Osteocyte (in vitro differentiated cells): ENCODE measurements at regions not wholly inside any gene's neighbourhood (a gene's known extent, or its start where the extent isn't known, plus 50 kb on each side); places are given as distances from the start of the nearest gene placed in this dataset.

Source experiments
- DNase-seq: peaks from one replicate; pipeline ENCODE4 v3.0.0; 2021; ENCODE audit warnings: mixed read lengths; ENCODE audit not compliant: unreplicated experiment; ENCODE audit errors: extremely low spot score
- H3K27ac Mint-ChIP-seq: one replicate; pipeline ENCODE4 v1.8.0; 2021; ENCODE audit warnings: mild to moderate bottlenecking, mixed read lengths; ENCODE audit not compliant: unreplicated experiment
- H3K27me3 Mint-ChIP-seq: one replicate; pipeline ENCODE4 v1.8.0; 2021; ENCODE audit warnings: mixed read lengths; ENCODE audit not compliant: unreplicated experiment
- H3K36me3 Mint-ChIP-seq: one replicate; pipeline ENCODE4 v1.8.0; 2021; ENCODE audit warnings: mixed read lengths; ENCODE audit not compliant: unreplicated experiment
- H3K4me1 Mint-ChIP-seq: one replicate; pipeline ENCODE4 v1.8.0; 2021; ENCODE audit warnings: mixed read lengths; ENCODE audit not compliant: unreplicated experiment
- H3K4me3 Mint-ChIP-seq: one replicate; pipeline ENCODE4 v1.8.0; 2021; ENCODE audit warnings: mild to moderate bottlenecking, moderate library complexity, mixed read lengths; ENCODE audit not compliant: unreplicated experiment
- H3K9me3 Mint-ChIP-seq: one replicate; pipeline ENCODE4 v1.8.0; 2021; ENCODE audit warnings: mixed read lengths; ENCODE audit not compliant: unreplicated experiment
- TF ChIP-seq, protein P1 (sequence below): fragments of 200-600 bp; sonication (generic); IDR thresholded peaks from 2 replicates; pipeline ENCODE4 v1.5.0; 2021; ENCODE audit warnings: antibody characterized with exemption, mild to moderate bottlenecking, moderate library complexity

DNA sequence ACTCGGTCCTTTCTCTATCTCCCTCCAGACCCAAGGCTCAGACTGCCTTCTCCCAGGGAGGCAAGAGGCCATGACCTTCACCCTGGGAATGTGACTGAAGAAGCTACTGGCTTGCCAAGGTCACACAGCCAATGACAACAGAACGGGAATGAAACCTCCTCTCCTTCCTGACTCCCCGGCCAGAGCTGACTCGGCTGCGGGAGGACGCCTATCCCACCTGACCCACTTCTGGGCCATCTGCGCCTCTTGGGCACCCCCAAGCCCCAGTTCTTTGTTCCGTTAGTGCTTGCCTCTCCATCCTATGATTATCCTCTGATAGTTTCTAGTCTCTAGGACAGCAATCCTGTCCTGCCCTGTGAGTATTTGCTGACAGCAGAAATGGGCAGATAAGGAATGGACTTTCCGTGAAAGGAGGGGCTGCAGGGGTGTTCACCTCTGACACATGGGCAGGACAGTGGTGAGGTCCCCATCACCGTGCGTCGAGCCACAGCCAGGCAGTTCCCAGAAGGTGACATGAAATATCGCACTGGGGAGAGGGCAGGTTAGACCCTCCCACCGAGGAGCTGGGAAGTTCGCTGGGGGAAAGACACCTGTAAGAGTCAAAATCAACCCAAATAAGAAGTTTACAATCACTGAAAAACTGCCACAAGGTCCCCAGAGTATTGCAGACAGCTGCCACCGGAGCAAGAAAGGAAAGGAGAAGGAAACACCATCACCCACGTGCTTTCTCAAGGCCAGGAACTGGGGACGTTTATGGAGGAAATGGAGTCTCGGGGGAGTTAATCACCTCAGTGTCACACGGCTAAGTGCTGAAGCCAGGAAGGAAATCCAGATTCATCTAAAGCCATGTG is 63.0 kb downstream of the INSIG1 start:
- TF ChIP-seq, protein P1, sequence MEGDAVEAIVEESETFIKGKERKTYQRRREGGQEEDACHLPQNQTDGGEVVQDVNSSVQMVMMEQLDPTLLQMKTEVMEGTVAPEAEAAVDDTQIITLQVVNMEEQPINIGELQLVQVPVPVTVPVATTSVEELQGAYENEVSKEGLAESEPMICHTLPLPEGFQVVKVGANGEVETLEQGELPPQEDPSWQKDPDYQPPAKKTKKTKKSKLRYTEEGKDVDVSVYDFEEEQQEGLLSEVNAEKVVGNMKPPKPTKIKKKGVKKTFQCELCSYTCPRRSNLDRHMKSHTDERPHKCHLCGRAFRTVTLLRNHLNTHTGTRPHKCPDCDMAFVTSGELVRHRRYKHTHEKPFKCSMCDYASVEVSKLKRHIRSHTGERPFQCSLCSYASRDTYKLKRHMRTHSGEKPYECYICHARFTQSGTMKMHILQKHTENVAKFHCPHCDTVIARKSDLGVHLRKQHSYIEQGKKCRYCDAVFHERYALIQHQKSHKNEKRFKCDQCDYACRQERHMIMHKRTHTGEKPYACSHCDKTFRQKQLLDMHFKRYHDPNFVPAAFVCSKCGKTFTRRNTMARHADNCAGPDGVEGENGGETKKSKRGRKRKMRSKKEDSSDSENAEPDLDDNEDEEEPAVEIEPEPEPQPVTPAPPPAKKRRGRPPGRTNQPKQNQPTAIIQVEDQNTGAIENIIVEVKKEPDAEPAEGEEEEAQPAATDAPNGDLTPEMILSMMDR: no peak
- Mint-ChIP-seq H3K4me3 (no peak overlapping the region), H3K27ac (no peak overlapping the region), H3K27me3 (peaks cover 67% of the 10 kb centered on the region), H3K4me1 (no peaks in the 10 kb centered on the region), H3K9me3 (no peaks in the 10 kb centered on the region), H3K36me3 (no peaks in the 10 kb centered on the region)
- no peak for DNase-seq

DNA sequence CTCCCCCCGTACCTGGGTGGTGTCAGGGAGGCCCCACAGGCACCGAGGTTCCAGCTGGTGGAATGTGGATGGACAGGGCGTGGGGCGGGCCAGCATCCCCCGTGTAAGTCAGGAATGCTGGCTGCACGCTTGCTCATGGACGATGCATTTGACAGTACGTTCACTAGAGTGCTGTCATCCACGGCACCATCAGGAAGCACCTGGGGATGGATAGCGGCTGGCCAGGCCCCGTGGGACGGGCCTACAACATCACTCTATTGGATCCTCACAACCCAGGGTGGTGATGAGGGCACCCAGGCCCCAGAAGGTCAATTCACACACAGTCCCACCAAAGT is 63.6 kb downstream of the INSIG1 start:
- H3K4me3 Mint-ChIP-seq: no peak overlapping the region
- no peak for DNase-seq
- TF ChIP-seq, protein P1: no peak
- no peak overlapping the region for H3K27ac Mint-ChIP-seq
- H3K9me3 Mint-ChIP-seq: no peaks in the 10 kb centered on the region
- H3K27me3 Mint-ChIP-seq: peaks cover 63% of the 10 kb centered on the region
- H3K4me1 Mint-ChIP-seq: no peaks in the 10 kb centered on the region
- H3K36me3 Mint-ChIP-seq: no peaks in the 10 kb centered on the region

DNA sequence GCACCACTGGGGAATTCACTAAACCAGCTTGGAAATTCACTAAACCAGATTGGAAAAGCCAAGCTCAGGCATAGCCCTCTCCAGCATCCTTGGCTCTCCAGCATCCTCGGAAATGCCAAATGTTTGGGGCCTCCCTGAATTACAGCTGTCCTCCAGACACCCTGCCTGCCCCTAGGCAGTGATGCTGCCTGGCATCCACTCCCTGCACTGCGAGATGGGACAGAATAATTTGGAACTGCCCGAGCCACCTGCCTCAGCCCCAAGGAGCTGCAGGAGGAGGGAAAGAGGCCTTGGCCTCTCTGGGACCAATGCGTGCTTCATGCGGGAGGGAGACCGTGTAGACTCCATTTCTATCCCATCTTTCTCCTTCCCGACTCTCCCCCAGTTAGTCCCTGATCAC is 64.3 kb downstream of the INSIG1 start:
- H3K4me3 Mint-ChIP-seq: no peak overlapping the region
- no peak for DNase-seq
- no peaks in the 10 kb centered on the region for H3K9me3 Mint-ChIP-seq
- peaks cover 59% of the 10 kb centered on the region for H3K27me3 Mint-ChIP-seq
- no peak overlapping the region for H3K27ac Mint-ChIP-seq
- TF ChIP-seq, protein P1: no peak
- H3K4me1 Mint-ChIP-seq: no peaks in the 10 kb centered on the region
- no peaks in the 10 kb centered on the region for H3K36me3 Mint-ChIP-seq

DNA sequence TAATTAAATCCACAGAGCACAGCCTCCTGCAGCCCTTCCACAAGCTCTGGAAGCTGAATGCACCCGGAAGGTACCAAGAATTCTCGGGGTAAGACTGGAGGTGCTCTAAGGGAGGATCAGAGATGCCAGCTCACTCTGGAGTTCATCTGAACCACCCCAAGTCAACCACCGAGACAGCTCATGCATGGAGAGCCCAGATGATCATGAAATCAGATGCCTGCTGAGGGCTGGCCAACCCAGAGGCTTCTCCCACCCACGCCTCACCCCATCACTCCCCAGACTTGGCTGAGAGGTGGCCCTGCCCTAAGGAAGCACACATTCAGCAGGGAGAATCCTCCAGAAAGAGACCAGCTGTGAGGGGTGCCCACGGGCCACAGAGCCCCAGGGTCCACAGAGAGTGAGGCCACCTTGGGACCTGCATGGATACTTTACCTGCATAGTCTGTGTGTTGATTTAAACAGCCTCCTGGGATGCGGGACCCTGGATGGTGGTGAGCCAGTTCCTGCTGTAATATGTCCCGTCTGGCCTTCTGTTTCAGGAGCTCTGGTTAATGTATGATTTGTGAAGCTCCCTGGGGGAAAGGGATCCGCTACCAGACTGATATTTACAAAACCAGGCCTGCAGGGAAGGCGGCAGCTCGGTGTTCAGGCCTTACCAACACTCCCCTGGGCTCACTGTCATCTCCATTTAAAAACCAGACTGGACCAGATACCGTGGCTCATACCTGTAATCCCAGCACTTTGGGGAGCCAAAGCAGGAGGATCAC is 64.9 kb downstream of the INSIG1 start:
- Mint-ChIP-seq H3K4me1 (no peaks in the 10 kb centered on the region), H3K27ac (no peak overlapping the region), H3K27me3 (peaks cover 56% of the 10 kb centered on the region), H3K4me3 (no peak overlapping the region), H3K9me3 (no peaks in the 10 kb centered on the region), H3K36me3 (no peaks in the 10 kb centered on the region)
- DNase-seq: no peak
- TF ChIP-seq, protein P1: no peak

DNA sequence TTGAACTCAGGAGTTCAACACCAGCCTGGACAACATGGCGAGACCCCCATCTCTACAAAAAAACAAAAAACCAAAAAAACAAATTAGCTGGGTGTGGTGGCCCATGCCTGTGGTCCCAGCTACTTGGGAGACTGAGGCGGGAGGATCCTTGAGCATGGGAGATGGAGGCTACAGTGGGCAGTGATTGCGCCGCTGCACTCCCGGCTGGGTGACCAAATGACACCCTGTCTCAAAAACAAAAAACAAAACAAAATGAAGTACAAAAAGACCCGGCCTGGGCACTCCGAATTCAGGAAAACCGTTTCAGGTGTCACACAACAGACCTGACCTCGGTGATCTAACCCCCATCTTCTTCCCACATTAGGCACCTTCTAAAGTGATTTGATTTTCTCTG is 65.5 kb downstream of the INSIG1 start:
- no peaks in the 10 kb centered on the region for H3K36me3 Mint-ChIP-seq
- no peaks in the 10 kb centered on the region for H3K9me3 Mint-ChIP-seq
- H3K27ac Mint-ChIP-seq: no peak overlapping the region
- peaks cover 52% of the 10 kb centered on the region for H3K27me3 Mint-ChIP-seq
- no peaks in the 10 kb centered on the region for H3K4me1 Mint-ChIP-seq
- TF ChIP-seq, protein P1: no peak
- no peak for DNase-seq
- H3K4me3 Mint-ChIP-seq: no peak overlapping the region
